OCI-LY7 (cell line): ENCODE measurements at regions not wholly inside any gene's neighbourhood (a gene's known extent, or its start where the extent isn't known, plus 50 kb on each side); places are given as distances from the start of the nearest gene placed in this dataset.

Source experiments
- EZH2phosphoT487 ChIP-seq: fragments of 200-600 bp; sonication (generic); IDR thresholded peaks from 2 replicates; pipeline ENCODE4 v1.6.1; 2018; ENCODE audit warnings: low read depth, borderline replicate concordance, mild to moderate bottlenecking, mixed run types, antibody characterized with exemption, low read length, moderate library complexity, mixed read lengths
- TF ChIP-seq, protein P1 (sequence below): fragments of 200-600 bp; sonication (generic); conservative IDR thresholded peaks from 2 replicates; pipeline ENCODE4 v1.5.1; 2014; ENCODE audit warnings: mild to moderate bottlenecking, antibody characterized with exemption, low read length, moderate library complexity, mixed read lengths

DNA sequence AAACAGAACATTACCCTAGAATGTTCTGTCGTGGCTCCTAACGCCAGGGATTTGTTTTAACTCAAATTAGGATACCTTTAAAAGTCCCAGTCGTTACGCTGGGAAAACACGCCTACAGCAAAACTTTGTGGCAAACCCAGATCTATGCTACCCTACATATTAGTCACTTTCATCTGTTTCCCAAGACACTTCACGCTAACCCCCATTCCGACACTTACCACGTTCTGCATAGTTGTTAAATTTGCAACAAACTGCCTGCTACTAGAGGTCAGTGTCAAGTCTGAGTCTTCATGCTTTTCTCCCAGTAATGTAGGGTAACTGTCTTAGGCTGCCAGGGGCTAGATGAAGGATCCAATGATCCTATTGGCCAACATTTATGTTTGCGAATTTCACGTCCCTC is 140.3 kb downstream of the RASEF start:
- TF ChIP-seq, protein P1, sequence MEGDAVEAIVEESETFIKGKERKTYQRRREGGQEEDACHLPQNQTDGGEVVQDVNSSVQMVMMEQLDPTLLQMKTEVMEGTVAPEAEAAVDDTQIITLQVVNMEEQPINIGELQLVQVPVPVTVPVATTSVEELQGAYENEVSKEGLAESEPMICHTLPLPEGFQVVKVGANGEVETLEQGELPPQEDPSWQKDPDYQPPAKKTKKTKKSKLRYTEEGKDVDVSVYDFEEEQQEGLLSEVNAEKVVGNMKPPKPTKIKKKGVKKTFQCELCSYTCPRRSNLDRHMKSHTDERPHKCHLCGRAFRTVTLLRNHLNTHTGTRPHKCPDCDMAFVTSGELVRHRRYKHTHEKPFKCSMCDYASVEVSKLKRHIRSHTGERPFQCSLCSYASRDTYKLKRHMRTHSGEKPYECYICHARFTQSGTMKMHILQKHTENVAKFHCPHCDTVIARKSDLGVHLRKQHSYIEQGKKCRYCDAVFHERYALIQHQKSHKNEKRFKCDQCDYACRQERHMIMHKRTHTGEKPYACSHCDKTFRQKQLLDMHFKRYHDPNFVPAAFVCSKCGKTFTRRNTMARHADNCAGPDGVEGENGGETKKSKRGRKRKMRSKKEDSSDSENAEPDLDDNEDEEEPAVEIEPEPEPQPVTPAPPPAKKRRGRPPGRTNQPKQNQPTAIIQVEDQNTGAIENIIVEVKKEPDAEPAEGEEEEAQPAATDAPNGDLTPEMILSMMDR, result no peak
- no peak for TF ChIP-seq EZH2phosphoT487
